D341Med (cell line): ENCODE measurements at regions not wholly inside any gene's neighbourhood (a gene's known extent, or its start where the extent isn't known, plus 50 kb on each side); places are given as distances from the start of the nearest gene placed in this dataset.

Source experiments
- DNase-seq: peaks from one replicate; pipeline ENCODE4 v3.0.0; 2012; ENCODE audit warnings: low spot score

DNA sequence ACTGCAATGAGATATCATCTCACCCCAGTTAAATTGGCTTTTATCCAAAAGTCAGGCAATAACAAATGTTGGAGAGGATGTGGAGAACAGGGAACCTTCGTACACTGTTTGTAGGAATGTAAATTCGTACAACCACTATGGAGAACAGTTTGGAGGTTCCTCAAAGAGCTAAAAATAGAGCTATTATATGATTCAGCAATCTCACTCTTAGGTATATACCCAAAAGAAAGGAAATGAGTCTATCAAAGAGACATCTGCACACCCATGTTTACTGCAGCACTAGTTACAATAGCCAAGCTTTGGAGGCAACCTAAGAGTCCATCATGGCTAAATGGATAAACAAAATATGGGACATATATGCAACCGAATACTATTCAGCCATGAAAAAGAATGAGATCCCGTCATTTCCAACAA is 68.0 kb upstream of the HES1 start:
- no peak for DNase-seq

DNA sequence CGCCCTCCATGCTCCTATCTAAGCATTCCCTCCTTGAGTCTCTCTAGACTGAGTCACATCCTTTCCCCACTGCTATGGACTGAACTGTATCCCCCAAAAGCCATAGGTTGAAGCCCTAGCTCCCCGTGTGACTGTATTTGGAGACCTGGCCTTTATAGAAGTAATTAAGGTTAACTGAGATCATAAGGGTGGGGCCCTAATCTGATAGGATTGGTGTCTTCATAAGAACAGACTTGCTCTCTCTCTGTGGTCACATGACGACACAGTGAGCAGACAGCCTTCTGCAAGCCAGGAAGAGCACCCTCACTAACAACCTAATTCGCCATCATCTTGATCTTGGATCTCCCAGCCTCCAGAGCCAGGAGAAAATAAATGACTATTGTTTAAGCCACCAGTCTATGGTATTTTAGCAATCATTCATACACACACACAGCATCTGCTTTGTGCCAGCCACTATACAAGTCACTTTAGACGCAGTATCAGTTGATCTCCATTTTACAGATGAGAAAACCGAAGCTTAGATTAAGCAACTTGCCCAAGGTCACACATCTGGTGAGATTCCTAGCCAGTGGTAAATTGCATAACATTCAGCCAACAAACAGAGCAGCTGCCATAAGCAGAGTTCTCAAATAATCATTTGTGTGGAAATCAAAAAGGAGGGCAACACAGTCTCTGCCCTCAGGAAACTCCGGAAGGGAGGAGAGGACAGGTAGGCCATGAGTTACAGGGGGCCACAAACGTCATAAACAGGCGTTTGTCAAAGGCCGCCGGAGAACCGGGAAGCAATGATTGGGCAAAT is 66.3 kb upstream of the HES1 start:
- DNase-seq, result no peak

DNA sequence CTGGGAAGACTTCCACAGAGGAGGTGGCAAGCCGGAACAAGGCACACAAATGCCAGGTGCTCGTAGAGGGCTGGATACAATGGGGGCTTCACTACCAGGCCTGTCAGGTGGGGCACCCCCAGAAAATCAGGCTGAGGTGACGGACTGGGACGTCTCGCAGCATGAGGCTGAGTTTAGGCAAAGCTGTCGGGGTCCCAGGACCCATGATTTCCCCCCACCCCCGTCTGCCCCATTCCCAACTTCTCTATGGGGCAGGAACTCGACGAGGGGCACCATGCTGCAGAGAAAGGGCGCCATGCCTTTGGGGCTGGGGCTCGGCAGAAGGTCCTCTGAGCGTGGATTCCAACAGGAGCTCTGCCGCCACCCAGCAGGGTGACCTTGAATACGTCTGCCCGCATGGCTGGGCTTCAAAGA is 65.7 kb upstream of the HES1 start:
- no peak for DNase-seq

GRCh38 chr3:194070634-194071409 is 65.1 kb upstream of the HES1 start:
- peak; percentile 86 for DNase-seq

- DNase-seq, result no peak
Observed at GRCh38 chr3:194072097-194072428, 63.9 kb upstream of the HES1 start.

DNA sequence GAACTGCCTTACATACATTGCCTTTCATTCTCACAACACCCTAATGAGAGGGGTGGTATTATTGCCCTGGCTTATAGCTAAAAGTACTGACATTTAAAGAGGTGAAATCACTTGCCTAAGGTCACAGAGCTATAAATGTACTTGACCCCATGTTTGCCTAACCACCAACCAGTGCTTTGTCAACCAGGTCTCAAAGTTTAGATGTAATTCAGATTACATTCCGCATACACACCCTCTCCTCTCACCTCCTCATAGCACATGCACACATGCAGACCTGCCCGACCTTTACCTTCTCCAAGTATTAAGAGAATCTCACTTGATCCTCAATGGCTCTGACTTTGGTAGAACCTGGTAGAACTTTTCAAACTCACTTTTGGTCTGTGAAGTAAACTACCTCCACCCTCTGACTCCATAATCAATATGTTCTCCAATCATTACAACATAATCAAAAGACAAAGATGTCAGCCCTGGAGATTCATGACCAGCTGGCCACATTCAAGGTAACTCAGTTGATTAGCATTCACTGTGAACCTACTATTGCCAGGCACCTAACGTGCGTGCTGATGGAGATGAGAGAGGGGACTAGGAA is 63.2 kb upstream of the HES1 start:
- no peak for DNase-seq

DNA sequence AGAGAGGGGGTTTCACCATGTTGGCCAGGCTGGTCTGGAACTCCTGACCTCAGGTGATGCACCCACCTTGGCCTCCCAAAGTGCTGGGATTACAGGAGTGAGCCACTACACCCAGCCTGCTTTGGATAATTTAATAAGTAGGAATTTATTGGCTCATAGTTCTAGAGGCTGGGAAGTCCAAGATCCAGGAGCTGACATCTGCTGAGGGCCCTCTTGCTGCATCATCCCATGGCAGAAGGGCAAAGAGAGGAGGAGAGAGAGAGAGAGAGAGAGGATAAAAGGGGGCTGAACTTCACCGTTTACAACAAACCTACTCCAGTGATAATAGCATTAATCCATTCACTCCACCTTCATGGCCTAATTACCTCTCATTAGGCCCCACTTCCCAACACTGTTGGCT is 62.0 kb upstream of the HES1 start:
- no peak for DNase-seq

DNA sequence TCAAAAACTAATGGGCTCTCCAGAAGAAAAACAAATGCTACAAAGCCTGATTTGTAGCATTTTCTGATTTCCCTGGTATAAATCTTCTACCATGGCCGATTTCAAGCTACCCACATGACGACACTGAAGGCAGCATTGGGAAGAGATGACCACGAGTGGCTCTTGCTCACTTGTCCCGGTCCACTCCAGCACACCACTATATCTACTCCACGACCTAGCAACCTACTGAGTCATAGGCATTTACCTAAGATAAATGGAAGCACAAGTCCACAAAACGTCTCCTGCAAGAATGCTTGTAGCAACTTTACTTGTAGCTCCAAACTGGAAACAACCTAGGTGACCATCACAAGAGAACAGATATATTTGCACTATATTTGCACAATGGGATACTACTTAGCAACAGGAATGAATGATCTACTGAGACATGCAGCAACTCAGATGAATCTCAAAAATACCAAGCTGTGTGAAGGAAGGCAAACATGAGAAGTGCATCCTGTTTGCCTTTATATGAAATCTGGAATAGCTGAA is 60.8 kb upstream of the HES1 start:
- no peak for DNase-seq

GRCh38 chr3:194075802-194076460 is 60.0 kb upstream of the HES1 start:
- no peak for DNase-seq

GRCh38 chr3:194076475-194076874 is 59.5 kb upstream of the HES1 start:
- no peak for DNase-seq

DNA sequence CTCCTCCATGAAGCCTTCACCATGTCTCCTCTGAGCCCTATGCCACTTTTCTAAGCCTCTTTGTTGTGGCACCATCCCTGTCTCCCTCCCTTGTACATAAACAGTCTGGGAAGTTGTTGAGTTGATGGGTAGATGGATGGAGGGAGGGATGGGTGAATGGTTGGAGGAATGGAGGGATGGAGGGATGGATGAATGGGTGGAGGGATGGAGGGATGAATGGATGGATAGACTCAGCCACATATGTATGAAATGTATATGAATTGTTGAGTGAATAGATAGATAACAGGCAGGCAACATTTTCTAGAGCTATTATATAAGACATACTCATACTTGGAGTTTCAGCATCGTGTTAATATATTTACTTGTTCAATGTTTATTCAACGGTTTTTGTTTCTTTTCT is 58.3 kb upstream of the HES1 start:
- DNase-seq, result no peak

DNA sequence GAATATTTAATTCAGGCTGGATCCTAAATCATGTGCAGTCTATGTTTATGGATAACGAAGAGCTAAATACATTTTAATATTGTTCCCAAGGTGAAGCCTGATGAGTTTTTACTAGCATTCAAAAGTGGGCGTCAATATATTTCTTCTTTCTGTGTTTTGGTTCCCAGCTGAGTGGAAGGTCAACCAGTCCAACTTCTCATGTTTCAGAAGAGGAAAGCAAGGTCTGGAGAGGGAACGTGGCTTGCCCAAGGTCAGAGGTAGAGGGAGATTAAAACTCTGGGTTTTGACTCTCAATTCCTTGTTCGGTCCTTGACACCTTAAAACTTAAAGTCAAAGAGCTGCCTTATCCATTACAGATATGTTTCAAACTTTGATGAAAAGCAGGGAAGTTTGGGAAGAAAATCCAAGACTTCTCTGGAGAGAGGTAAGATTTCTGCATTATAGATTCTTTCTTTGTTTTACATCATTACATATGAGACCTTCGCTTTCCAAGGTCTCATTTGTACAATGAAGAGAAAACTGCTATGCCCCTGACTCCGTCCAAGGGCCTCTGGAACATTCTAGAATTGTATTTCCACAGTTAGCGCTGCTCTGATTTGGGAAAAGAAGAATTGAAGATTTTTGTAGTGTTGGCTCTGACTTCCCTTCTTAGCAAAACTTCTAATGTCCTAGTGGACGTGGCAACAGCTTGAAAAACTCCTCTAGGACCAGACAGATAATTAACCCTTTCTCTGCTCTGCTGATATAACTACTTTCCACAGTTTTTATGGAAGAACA is 57.7 kb upstream of the HES1 start:
- no peak for DNase-seq

DNA sequence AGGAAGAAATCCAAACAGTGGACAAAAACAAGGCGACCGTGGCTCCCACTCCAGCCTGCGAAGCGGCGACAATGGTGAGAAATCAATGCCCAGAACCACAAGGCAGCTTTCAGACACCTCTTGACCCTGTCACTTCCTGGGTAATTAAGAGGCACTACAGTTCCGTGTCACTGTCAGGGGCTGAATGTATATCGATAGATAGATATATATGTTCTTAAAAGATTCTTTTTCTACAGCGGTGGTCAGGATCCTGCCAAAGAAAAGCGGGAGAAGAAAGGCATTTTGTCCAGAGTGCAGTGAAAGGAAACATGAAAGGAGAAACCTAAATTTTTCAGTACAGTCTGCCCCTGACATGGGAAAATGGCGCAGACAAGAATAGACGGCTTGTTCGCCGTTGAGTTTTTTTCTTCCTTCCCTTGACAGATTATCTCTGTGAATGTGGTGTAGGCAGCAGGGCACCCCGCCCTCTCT is 56.2 kb upstream of the HES1 start:
- DNase-seq, result no peak

- DNase-seq, result no peak
Observed at GRCh38 chr3:194080436-194080835, 55.5 kb upstream of the HES1 start.

DNA sequence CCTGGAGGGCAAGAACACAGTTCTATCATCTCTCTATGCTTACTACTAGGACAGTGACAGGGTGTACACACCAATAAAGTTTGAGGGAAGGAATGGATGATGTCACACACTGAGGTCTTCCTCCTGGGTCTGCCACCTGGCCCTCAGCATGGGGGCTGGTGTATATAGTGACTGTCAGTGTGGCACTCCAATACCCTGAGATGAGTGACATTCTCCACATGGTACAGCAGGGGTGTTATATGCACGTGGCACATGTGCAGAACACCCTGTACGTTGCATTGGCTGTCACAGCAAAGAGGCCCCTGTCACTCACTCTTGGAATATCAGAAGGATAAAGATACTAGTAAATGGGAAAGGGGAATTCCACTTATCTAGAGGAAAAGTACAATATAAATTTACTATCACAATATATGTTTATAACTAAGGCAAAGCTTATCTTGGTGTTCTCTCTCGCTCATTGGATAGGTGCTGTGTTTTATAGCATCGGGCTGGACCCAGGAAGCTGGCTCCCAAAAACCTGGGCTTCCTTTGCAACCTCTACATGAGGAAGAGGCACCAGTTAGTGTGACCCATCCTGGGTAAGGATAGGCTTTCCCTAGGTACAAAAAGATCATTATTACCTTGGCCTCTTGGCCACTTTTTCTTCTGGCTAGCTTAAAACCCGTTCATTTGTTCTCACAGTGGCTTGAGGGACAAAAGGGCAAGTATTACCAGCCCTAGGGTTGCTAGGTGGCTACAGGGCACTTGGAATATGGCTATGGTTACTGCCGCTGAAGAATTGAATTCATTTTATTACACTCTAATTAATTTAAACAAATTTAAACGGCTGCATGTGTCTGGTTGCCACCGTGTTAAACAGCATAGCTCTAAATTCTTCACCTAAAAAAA is 54.8 kb upstream of the HES1 start:
- no peak for DNase-seq

DNA sequence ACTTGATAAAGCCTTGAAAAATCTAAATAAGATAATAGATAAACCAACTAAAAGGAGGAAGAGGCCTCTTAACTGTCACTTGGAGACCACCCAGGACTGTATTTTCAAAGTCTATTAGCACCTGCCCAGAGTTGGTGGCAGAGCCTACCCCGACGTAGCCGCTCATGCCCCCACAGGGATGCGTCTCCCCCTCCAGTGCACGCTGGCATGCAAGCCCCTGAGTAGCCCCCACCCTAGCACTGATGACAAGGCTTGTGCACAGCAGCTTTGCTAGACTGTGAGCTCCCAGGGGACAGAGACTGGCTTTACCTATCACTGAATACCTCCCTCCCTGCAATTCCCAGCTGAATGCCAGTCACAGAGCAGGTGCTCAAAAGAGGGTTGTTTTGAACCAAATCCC is 54.1 kb upstream of the HES1 start:
- DNase-seq, result no peak

- no peak for DNase-seq
Observed at GRCh38 chr3:194082743-194083636, 53.0 kb upstream of the HES1 start.

DNA sequence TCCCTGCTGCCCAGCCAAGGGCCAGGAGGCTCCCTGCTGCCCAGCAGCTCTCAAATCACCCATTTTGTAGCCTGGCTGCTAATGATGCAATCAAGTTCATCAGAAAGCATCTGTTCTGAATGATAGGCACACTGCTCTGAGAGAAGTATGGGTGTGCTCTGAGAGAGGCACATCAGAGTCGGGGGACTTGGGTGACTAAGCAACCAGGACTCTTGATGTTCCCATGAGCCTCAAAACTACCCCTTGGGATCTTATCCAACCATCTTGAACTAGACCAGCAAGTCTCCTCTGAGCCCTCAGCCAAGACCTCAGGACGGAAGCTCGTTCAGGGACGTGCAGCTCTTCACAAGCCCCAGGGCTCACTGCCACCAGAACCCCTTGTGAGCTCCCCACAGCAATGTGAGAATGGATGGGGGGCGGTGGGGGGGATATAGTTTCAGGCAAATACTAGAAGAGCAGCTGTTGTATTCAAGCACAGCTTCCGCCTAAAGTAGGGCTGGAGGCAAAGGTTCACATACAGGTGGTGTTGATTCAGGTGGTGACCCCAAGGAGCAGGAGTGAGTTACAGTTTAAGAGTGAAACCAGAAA is 52.2 kb upstream of the HES1 start:
- no peak for DNase-seq

DNA sequence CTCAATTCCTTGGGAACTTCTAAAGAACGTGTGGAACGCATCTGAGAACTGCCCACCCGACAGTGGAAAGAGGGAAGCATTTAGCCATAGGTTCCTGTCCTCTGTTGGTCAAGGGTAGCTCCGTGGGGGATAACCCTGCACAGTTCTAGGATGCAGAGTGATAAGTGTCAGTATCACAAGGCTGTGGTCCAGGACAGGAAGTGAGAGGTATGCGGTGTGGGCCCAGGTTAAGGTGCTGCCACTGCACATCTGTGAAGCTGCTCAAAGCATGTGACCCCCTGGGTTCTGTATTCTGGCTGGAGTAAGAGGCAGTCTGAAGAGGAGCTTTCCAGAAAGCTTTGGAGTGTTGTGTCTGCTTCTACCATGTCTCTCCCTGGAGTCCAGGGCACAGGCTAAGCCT is 51.7 kb upstream of the HES1 start:
- DNase-seq, result no peak
